Stimulated activated CD8-positive, alpha-beta memory T cell treated with anti-CD3 and anti-CD28 coated beads, Interleukin-15, amount 100 ng/mL, for 24 hours (primary cell): ENCODE measurements at regions not wholly inside any gene's neighbourhood (a gene's known extent, or its start where the extent isn't known, plus 50 kb on each side); places are given as distances from the start of the nearest gene placed in this dataset.
"Not testable (repeated sequence)": the region's sequence is repeated elsewhere in the genome, so short reads cannot be mapped to it uniquely, and the experiment has no call there.

Source experiments
- DNase-seq: peaks from one replicate; pipeline ENCODE4 v3.0.0-alpha.2; 2020; ENCODE audit warnings: low read depth

DNA sequence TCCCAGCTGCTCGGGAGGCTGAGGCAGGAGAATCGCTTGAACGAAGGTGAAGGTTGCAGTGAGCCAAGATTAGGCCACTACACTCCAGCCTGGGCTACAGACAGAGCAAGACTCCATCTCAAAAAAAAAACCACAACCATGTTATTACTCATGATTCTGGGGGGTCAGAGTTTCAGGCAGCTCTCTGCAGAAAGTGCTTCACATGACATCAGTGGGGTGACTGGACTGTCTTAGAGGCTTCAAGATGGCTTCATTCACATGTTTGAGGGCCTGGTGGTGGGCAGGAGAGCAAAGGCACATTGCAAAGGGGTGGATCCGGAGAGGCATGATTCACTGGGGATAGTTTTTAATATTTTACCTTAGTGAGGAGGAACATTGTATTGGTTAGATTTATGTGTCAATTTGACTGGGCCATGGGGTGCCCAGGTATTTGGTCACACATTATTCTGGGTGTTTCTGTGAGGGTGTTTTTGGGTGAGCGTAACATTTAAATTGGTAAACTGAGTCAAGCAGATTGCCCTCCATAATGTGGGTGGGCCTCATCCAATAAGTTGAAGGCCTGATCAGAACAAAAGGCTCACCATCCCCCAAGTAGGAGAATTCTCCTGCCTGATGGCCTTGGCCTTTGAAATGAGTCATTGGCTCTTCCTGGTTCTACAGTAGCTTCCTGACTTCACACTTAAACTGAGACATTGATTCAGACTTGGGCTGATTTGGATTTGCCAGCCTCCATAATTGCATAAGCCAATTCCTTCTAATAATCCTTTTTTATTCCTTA lies 109.8 kb downstream of the GOSR1 start:
- no peak for DNase-seq

DNA sequence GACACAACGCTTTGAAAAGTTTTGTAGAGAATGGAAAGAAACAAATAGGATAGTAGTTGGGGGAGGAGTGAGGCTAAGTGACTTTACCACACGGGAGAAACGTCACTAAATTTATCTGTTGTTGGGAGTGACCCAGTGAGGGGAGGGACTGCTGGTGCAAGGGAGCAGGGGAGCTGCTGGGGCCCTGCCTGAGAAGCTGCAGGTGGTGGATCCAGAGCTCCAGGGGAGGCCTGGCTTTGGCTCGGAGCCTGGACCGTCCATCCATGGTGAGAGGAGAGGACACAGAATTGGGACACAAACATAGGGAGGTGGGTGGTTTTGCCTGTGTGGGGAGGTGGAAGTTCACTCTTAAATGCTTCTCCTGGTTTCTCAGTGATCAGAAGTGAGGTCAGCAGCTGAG lies 107.6 kb downstream of the GOSR1 start:
- DNase-seq = no peak

DNA sequence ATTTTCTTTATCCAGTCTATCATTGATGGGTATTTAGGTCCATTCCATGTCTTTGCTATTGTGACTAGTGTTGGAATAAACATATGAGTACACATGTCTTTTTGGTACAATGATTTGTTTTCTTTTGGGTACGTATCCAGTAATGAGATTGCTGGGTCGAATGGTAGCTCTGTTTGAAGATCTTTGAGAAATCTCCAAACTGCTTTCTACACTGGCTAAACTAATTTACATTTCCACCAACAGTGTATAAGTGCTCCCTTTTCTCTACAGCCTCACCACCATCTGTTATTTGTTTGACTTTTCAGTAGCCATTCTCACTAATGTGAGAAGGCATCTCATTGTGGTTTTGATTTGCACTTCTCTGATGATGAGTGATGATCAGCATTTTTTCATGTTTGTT lies 103.7 kb downstream of the GOSR1 start:
- no peak for DNase-seq

DNA sequence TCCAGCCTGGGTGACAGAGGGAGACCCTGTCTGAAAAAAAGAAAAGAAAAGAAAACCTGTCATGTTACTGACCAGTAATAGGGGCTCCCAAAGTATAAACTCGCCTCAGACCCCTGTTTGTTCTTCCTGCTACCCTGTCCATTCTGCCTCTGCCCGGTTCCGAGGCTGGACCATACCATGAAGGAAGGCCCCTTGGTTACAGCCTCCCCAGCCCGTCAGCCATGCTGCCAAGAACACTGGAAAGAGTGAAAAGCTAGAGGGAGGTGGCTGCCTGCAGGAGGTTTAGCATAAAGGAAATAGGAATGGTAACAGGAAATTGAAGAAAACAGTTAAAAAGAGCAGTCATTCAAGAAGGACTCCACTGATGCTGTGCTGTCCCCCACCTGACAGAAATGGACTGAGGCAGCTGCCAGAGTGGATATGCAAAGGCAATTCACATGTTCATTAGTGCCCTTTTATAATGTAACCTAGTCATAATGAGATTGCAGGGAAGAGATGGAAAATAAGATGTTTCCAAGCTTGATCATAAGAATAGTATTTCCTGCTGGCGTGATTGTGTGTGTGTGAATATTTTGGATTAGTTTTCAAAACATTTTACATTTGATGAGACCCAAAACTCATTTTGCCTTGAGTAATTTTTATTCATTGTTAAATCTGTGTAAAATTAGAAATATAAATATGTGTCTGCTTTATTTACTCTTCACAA lies 102.6 kb downstream of the GOSR1 start:
- no peak for DNase-seq

DNA sequence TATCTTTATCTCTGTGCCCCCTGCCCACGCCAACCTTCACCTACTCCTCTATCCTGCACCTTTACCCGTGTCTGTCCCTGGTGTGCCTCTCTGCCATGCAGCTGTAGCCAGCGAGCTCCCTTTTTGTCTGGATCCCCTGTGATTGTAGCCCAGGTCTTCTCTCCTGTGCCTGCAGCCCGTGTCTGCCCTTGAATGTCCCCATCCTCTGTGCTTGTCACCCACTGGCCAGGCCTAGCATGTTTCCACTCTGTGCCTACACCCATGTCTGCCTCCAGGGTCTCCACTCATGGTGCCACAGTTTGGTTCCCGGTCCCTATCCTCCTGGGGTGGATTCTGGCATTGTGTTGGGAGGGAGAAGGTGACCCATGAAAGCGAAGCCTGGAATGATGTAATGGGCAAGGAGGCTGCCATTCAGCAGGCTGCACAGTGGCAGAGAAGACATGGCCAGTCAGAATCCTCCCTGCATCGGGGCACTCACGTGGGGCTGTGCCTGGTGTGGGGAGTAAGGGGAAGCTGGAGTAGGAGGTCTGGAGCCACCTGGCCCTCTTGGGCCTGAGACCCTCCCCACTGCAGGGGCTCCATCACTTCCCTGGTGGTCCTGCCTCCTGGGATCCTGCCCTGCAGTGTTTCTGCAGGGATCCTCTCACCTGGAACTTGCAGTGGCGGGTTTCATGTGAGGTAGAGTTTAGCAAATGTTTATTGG lies 101.0 kb downstream of the GOSR1 start:
- not testable (repeated sequence) for DNase-seq
